ENCODE measurements at regions not wholly inside any gene's neighbourhood (a gene's known extent, or its start where the extent isn't known, plus 50 kb on each side); places are given as distances from the start of the nearest gene placed in this dataset.

DNA sequence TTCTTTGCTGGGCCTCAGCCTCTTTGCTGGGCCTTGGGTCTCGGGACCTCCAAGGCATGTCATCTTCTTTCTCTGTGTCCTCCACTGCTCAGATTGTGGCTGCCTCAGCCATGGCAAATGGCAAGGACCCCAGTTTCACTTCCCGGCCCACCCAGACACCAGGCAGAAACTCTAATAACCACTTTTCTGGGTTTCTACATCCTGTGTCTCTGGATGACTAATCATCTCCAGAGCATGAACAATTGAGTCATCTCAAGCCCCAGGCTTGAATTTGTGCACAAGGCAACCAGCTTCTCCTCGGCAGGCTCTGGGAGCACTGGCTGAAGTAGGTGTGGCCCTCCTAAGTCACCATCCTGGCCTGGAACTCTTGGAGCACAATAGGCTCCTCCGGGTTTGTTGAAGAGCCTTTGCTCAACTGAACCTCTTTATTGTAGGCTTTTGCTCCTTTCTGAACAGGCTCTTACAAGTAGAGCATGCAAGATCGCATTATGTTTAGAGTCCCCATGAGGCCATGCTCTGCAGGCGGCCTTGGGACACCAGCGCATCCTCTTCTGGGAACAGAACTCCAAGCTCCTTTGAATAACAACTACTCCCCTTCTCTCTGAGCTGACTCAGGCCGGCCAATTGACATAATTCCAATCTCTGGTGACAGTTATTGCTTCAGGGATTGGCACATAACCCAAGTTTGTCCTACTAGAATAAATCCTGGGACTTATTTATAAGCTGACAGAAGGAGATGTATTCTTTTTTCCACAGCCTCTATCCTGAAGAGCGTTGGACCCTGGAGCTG, 218.1 kb downstream of the WDR11 start:
- Mint-ChIP-seq H3K36me3 (no peaks in the 10 kb centered on the region), H3K27me3 (peaks cover 2% of the 10 kb centered on the region), H3K27ac (no peak overlapping the region), H3K9me3 (no peaks in the 10 kb centered on the region), H3K4me1 (no peaks in the 10 kb centered on the region), H3K4me3 (no peak overlapping the region)

- Mint-ChIP-seq H3K27me3 (peaks cover 2% of the 10 kb centered on the region), H3K9me3 (no peaks in the 10 kb centered on the region), H3K27ac (no peak overlapping the region), H3K4me3 (no peak overlapping the region), H3K4me1 (no peaks in the 10 kb centered on the region), H3K36me3 (no peaks in the 10 kb centered on the region)
Measured at GRCh38 chr10:121070275-121071070, 219.3 kb downstream of the WDR11 start.

DNA sequence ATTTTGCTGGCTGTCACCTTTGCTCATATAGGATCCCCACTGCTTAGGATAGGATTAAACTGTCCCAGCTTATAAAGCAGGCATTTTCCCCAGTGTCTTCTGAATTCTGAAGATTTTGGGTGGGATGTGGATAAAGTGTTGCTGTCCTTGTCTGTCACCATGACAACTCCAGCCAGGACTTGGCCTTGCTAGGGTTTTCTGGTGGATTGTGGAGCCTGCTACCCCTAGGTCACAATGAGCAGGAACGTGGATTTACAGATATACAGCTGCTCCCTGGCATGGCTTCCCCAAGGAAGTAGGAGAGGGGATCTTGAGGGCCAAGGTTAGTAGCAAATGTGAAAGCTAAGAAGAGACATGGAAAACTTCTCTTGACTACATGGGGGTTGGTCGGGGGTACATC, 220.7 kb downstream of the WDR11 start:
- Mint-ChIP-seq H3K4me3 (no peak overlapping the region), H3K27ac (no peak overlapping the region), H3K36me3 (no peaks in the 10 kb centered on the region), H3K4me1 (no peaks in the 10 kb centered on the region), H3K9me3 (no peaks in the 10 kb centered on the region), H3K27me3 (peaks cover 2% of the 10 kb centered on the region)

- Mint-ChIP-seq H3K27me3 (peaks cover 2% of the 10 kb centered on the region), H3K4me1 (no peaks in the 10 kb centered on the region), H3K9me3 (no peaks in the 10 kb centered on the region), H3K36me3 (no peaks in the 10 kb centered on the region), H3K27ac (no peak overlapping the region), H3K4me3 (no peak overlapping the region)
Measured at GRCh38 chr10:121073728-121074127, 222.6 kb downstream of the WDR11 start.

DNA sequence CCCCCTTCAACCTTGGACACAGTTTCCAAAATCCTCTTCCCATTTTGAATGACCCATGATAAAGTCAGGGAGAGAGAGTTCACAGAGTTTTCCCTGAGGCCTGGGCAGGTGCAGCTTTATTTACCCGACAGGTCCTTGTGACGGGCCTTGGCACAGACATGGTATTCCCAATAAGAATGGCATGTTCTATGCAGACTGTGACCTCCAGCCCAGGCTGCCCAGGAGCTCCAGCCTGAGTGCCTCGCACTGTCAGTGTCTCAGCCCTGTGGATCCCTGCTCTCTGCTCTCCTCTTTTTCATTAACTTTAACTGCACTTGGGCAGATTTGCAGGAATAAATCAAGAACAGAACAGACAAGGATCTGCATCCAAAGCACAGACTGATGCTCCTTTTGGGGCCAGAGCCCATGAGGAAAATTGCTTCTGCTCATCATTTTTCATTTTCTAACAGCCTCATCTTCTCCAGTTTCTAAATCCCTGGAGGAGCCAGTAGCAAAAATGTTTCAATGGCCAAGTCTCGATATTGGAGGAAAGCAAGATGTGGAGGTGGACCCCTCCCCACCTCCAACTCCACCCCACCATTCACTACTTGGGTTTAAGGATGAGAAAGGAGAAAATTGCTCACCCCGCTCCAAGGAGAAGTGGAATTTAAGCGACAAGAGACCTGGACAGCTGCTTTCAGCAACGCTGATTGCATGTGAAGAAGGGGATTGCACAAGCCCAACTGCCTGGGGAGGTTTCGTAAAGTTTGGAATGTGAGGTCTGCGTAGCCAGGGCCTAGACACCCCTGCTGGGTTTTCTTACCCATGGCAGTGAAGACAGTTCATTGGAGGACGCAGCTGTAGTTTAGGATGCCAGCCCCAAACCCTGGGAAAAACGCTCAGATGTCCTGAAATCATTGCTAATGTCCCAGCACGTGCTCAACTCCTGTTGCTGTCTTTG, 225.9 kb downstream of the WDR11 start:
- Mint-ChIP-seq H3K36me3 (no peaks in the 10 kb centered on the region), H3K4me1 (no peaks in the 10 kb centered on the region), H3K27ac (no peak overlapping the region), H3K4me3 (no peak overlapping the region), H3K9me3 (no peaks in the 10 kb centered on the region), H3K27me3 (no peaks in the 10 kb centered on the region)

- H3K4me3 Mint-ChIP-seq, result no peak overlapping the region
- H3K36me3 Mint-ChIP-seq, result no peaks in the 10 kb centered on the region
- no peaks in the 10 kb centered on the region for H3K4me1 Mint-ChIP-seq
- no peaks in the 10 kb centered on the region for H3K27me3 Mint-ChIP-seq
- H3K9me3 Mint-ChIP-seq, result no peaks in the 10 kb centered on the region
- no peak overlapping the region for H3K27ac Mint-ChIP-seq
Measured at GRCh38 chr10:121078036-121078435, 226.9 kb downstream of the WDR11 start.

DNA sequence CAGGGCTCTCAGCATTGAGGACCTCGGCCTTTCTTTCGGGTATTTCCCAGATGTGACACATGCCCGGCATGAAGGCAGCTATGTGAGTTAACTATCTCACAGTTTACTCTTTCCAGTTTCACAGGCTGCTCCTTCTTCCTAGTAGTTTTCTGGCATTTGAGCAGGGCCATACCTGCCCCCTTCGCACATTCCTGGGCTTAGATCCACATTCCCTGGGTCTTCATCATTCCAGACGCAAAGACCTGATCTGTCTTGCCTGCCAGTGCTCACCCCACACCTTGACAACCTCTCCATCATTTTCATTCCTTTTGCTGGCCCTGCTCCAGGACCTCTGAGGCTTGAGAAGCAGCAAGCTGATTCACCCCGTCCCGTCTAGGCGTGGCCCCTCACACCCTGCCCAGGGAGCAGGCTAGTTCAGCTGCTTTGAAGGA, 227.5 kb downstream of the WDR11 start:
- no peaks in the 10 kb centered on the region for H3K9me3 Mint-ChIP-seq
- H3K4me1 Mint-ChIP-seq, result no peaks in the 10 kb centered on the region
- H3K36me3 Mint-ChIP-seq, result no peaks in the 10 kb centered on the region
- no peaks in the 10 kb centered on the region for H3K27me3 Mint-ChIP-seq
- no peak overlapping the region for H3K4me3 Mint-ChIP-seq
- H3K27ac Mint-ChIP-seq, result no peak overlapping the region

GRCh38 chr10:121079226-121079625, 228.1 kb downstream of the WDR11 start:
- no peak overlapping the region for H3K4me3 Mint-ChIP-seq
- H3K4me1 Mint-ChIP-seq, result no peaks in the 10 kb centered on the region
- H3K9me3 Mint-ChIP-seq, result no peaks in the 10 kb centered on the region
- no peak overlapping the region for H3K27ac Mint-ChIP-seq
- no peaks in the 10 kb centered on the region for H3K36me3 Mint-ChIP-seq
- H3K27me3 Mint-ChIP-seq, result no peaks in the 10 kb centered on the region

- Mint-ChIP-seq H3K4me1 (no peaks in the 10 kb centered on the region), H3K36me3 (no peaks in the 10 kb centered on the region), H3K27me3 (no peaks in the 10 kb centered on the region), H3K4me3 (no peak overlapping the region), H3K9me3 (no peaks in the 10 kb centered on the region), H3K27ac (no peak overlapping the region)
Measured at GRCh38 chr10:121080281-121080891, 229.2 kb downstream of the WDR11 start.

- Mint-ChIP-seq H3K36me3 (no peaks in the 10 kb centered on the region), H3K27ac (no peak overlapping the region), H3K4me3 (no peak overlapping the region), H3K27me3 (no peaks in the 10 kb centered on the region), H3K9me3 (no peaks in the 10 kb centered on the region), H3K4me1 (no peaks in the 10 kb centered on the region)
Measured at GRCh38 chr10:121081306-121081705, 230.1 kb downstream of the WDR11 start.

DNA sequence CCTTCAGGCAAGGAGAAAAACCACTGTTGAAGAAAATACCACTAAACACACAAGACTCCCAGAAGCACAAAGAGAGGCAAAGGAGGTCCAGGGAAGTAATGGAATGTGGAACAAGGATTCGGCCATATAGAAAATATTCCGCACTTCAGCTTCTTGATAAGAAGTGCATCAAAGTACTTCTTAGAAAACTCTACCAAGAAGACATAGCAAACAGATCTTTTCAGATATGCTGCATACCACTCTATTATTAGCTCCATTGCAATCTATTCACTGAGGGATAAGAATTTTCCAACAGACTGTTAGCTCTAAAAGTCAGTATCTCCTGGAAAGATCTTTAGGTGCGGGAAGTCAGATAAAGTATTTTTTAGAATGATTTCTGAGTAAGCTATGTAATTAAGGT, 231.8 kb downstream of the WDR11 start:
- Mint-ChIP-seq H3K4me1 (no peaks in the 10 kb centered on the region), H3K4me3 (no peak overlapping the region), H3K27me3 (no peaks in the 10 kb centered on the region), H3K36me3 (no peaks in the 10 kb centered on the region), H3K9me3 (no peaks in the 10 kb centered on the region), H3K27ac (no peak overlapping the region)

- H3K36me3 Mint-ChIP-seq, result no peaks in the 10 kb centered on the region
- H3K27ac Mint-ChIP-seq, result no peak overlapping the region
- no peaks in the 10 kb centered on the region for H3K27me3 Mint-ChIP-seq
- no peak overlapping the region for H3K4me3 Mint-ChIP-seq
- no peaks in the 10 kb centered on the region for H3K9me3 Mint-ChIP-seq
- H3K4me1 Mint-ChIP-seq, result no peaks in the 10 kb centered on the region
Measured at GRCh38 chr10:121084016-121084674, 233.0 kb downstream of the WDR11 start.

- no peaks in the 10 kb centered on the region for H3K27me3 Mint-ChIP-seq
- H3K27ac Mint-ChIP-seq, result no peak overlapping the region
- no peaks in the 10 kb centered on the region for H3K9me3 Mint-ChIP-seq
- H3K4me1 Mint-ChIP-seq, result no peaks in the 10 kb centered on the region
- H3K4me3 Mint-ChIP-seq, result no peak overlapping the region
- no peaks in the 10 kb centered on the region for H3K36me3 Mint-ChIP-seq
Measured at GRCh38 chr10:121084675-121085070, 233.5 kb downstream of the WDR11 start.

DNA sequence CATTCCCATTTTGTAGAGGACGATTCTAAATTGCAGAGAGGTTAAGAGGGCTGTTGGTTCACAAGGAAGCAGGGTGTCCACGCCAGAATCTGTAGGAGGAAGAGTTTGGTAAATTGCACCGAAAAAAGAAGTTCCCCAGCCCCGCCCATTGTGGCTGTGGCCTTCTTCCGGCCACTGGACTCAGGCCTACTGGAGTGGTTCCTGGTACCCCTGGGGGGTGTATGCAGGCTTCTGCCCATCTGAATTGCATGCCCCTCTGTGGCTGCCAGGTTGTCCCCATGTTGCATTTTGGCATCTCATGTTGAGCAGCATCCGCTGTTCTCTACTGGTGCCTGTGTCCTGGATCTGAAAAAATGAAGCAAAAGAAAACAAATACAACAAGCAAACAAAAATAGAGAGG, 234.2 kb downstream of the WDR11 start:
- Mint-ChIP-seq H3K9me3 (no peaks in the 10 kb centered on the region), H3K4me3 (no peak overlapping the region), H3K27ac (no peak overlapping the region), H3K36me3 (no peaks in the 10 kb centered on the region), H3K27me3 (no peaks in the 10 kb centered on the region), H3K4me1 (no peaks in the 10 kb centered on the region)

DNA sequence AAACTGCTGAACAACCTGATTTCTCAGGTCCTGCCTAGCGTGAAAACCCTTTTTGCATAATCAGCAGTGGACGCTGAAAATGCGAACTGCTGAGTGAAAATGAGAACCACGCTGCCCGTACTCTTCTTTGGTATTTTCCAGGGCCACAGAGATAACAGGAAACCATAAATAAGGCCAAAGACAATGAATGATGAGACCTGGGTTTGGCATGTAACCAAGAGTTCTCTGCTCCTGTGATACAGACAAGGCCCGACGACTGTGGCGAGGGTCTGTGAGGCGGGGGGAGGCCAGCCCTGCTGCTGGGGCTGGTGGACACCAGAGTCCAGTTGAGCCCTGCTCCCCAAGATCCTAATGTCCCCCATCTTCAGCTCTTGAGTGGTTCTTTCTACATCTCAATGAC, 236.0 kb downstream of the WDR11 start:
- Mint-ChIP-seq H3K27ac (no peak overlapping the region), H3K4me3 (no peak overlapping the region), H3K27me3 (no peaks in the 10 kb centered on the region), H3K9me3 (no peaks in the 10 kb centered on the region), H3K36me3 (no peaks in the 10 kb centered on the region), H3K4me1 (no peaks in the 10 kb centered on the region)

All from activated naive CD4-positive, alpha-beta T cell treated with anti-CD3 and anti-CD28 coated beads, Interleukin-2, amount 50 U/mL, for 24 hours (primary cell).